SK-N-MC (cell line): ENCODE measurements at regions not wholly inside any gene's neighbourhood (a gene's known extent, or its start where the extent isn't known, plus 50 kb on each side); places are given as distances from the start of the nearest gene placed in this dataset.

Source experiments
- EZH2 ChIP-seq: fragments of 200-600 bp; sonication (generic); IDR thresholded peaks from one replicate; pipeline ENCODE4 v1.6.1; 2017; ENCODE audit warnings: antibody characterized with exemption
- FOXP2 ChIP-seq: optimal IDR thresholded peaks from 2 replicates; pipeline ENCODE3; 2011; ENCODE audit warnings: mild to moderate bottlenecking, moderate library complexity; ENCODE audit not compliant: insufficient read depth; ENCODE audit errors: extremely low read length, control extremely low read depth
- POLR2AphosphoS5 ChIP-seq: IDR thresholded peaks from 2 replicates; pipeline ENCODE4 v1.6.1; 2012; ENCODE audit warnings: mild to moderate bottlenecking, low read depth, low read length, borderline replicate concordance

DNA sequence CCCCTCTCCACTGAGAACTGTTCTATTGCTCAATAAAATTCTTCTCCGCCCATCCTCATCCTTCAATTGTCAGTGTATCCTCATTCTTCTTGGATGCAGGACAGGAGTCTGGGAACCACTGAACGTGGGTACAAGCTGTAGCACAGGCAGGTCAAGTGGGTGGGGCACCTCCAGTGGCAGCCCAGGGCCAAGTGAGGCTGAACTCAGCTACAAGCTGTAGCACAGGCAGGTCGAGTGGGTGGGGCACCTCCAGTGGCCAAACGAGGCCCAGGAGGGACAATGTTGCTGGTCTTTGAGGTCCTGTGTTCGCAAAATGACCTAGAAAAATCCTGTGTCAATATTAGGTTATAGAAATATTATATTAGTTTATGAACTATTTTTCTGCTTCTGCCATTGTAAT, 352.0 kb downstream of the TMX3 start:
- no peak for TF ChIP-seq EZH2
- TF ChIP-seq POLR2AphosphoS5: no peak
- TF ChIP-seq FOXP2: no peak
